ENCODE measurements at regions not wholly inside any gene's neighbourhood (a gene's known extent, or its start where the extent isn't known, plus 50 kb on each side); places are given as distances from the start of the nearest gene placed in this dataset.
"Not testable (repeated sequence)": the region's sequence is repeated elsewhere in the genome, so short reads cannot be mapped to it uniquely, and the experiment has no call there.

GRCh38 chr5:103690676-103691075 lies 128.1 kb upstream of the NUDT12 start:
- intact Hi-C loops (cut with DNase I) = no loop called here
- TF ChIP-seq CTCF (IDR thresholded peaks at IDR 0.05; ENCODE audit: borderline replicate concordance, extremely low read depth, insufficient read depth) = no peak
- Histone ChIP-seq H3K9ac (ENCODE audit: low read length in 3 of 3) (no peak overlapping the region), H3K36me3 (ENCODE audit: control insufficient read depth in 2 of 3, insufficient read depth in 3 of 3, low read length in 3 of 3) (no peaks in the 10 kb centered on the region), H3K9me3 (ENCODE audit: control insufficient read depth in 2 of 3, insufficient read depth in 1 of 3, low read length in 3 of 3) (no peaks in the 10 kb centered on the region), H3K4me1 (ENCODE audit: control insufficient read depth in 2 of 3, insufficient read depth in 2 of 3, low read depth in 1 of 3, low read length in 3 of 3) (no peaks in the 10 kb centered on the region), H3K27ac (ENCODE audit: low read depth in 2 of 2, low read length in 2 of 2) (no peak overlapping the region), H3K4me3 (ENCODE audit: low read length in 3 of 3) (no peak overlapping the region), H3K27me3 (ENCODE audit: control insufficient read depth, insufficient read depth, low read length) (no peaks in the 10 kb centered on the region)
- DNase-seq (no peak), FAIRE-seq (no peak)

GRCh38 chr5:103679873-103680272 lies 117.3 kb upstream of the NUDT12 start:
- no peaks in the 10 kb centered on the region for H3K9me3 ChIP-seq (ENCODE audit: control insufficient read depth in 2 of 3, insufficient read depth in 1 of 3, low read length in 3 of 3)
- TF ChIP-seq CTCF (IDR thresholded peaks at IDR 0.05; ENCODE audit: borderline replicate concordance, extremely low read depth, insufficient read depth) = no peak
- no peak for DNase-seq
- FAIRE-seq = no peak
- H3K4me1 ChIP-seq (ENCODE audit: control insufficient read depth in 2 of 3, insufficient read depth in 2 of 3, low read depth in 1 of 3, low read length in 3 of 3) = no peaks in the 10 kb centered on the region
- intact Hi-C loops (cut with DNase I) = no loop called here
- no peak overlapping the region for H3K4me3 ChIP-seq (ENCODE audit: low read length in 3 of 3)
- H3K9ac ChIP-seq (ENCODE audit: low read length in 3 of 3) = no peak overlapping the region
- H3K36me3 ChIP-seq (ENCODE audit: control insufficient read depth in 2 of 3, insufficient read depth in 3 of 3, low read length in 3 of 3) = no peaks in the 10 kb centered on the region
- no peaks in the 10 kb centered on the region for H3K27me3 ChIP-seq (ENCODE audit: control insufficient read depth, insufficient read depth, low read length)
- no peak overlapping the region for H3K27ac ChIP-seq (ENCODE audit: low read depth in 2 of 2, low read length in 2 of 2)

DNA sequence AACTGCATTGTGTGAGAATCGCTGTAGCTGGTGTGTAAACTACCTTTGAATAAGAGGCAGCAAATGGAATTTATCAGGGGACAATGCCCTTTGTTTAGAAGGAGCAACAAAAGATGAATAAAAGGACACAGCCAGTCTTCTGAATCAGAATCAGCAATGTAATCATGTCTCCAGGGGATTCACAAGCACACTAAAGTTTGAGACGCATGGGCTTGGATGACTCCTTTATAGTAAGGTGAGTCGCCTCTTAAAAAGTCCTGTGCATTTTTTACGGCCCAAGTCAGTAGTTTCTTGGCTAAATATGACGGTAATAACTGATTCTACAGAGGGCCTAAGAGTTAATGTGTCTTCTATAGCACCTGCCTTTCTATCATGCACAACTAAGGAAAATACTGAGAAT lies 113.6 kb upstream of the NUDT12 start:
- H3K9me3 ChIP-seq (ENCODE audit: control insufficient read depth in 2 of 3, insufficient read depth in 1 of 3, low read length in 3 of 3); H3K36me3 ChIP-seq (ENCODE audit: control insufficient read depth in 2 of 3, insufficient read depth in 3 of 3, low read length in 3 of 3); DNase-seq; intact Hi-C loops (cut with DNase I); H3K27me3 ChIP-seq (ENCODE audit: control insufficient read depth, insufficient read depth, low read length); H3K9ac ChIP-seq (ENCODE audit: low read length in 3 of 3); H3K4me3 ChIP-seq (ENCODE audit: low read length in 3 of 3); H3K4me1 ChIP-seq (ENCODE audit: control insufficient read depth in 2 of 3, insufficient read depth in 2 of 3, low read depth in 1 of 3, low read length in 3 of 3); H3K27ac ChIP-seq (ENCODE audit: low read depth in 2 of 2, low read length in 2 of 2); FAIRE-seq: not testable (repeated sequence)

- Histone ChIP-seq H3K27me3 (ENCODE audit: control insufficient read depth, insufficient read depth, low read length) (no peaks in the 10 kb centered on the region), H3K4me1 (ENCODE audit: control insufficient read depth in 2 of 3, insufficient read depth in 2 of 3, low read depth in 1 of 3, low read length in 3 of 3) (no peaks in the 10 kb centered on the region), H3K9ac (ENCODE audit: low read length in 3 of 3) (no peak overlapping the region), H3K36me3 (ENCODE audit: control insufficient read depth in 2 of 3, insufficient read depth in 3 of 3, low read length in 3 of 3) (no peaks in the 10 kb centered on the region), H3K27ac (ENCODE audit: low read depth in 2 of 2, low read length in 2 of 2) (no peak overlapping the region), H3K4me3 (ENCODE audit: low read length in 3 of 3) (no peak overlapping the region), H3K9me3 (ENCODE audit: control insufficient read depth in 2 of 3, insufficient read depth in 1 of 3, low read length in 3 of 3) (no peaks in the 10 kb centered on the region)
- no peak for TF ChIP-seq CTCF (IDR thresholded peaks at IDR 0.05; ENCODE audit: borderline replicate concordance, extremely low read depth, insufficient read depth)
- no peak for DNase-seq
- intact Hi-C loops (cut with DNase I) = no loop called here
- FAIRE-seq = no peak
Observed at GRCh38 chr5:103674739-103675138, 112.2 kb upstream of the NUDT12 start.
